Testis (tissue), 2 donors: ENCODE measurements at regions not wholly inside any gene's neighbourhood (a gene's known extent, or its start where the extent isn't known, plus 50 kb on each side); places are given as distances from the start of the nearest gene placed in this dataset.

Experiments used
- DNase-seq: peaks from one replicate; pipeline ENCODE4 v3.0.0-alpha.2; 2019
- H3K27ac ChIP-seq, 2 donors: fragments of 200-600 bp; sonication (generic); one replicate each; pipeline ENCODE4 v1.5.1; 2019
- H3K27me3 ChIP-seq: fragments of 200-600 bp; sonication (generic); one replicate; pipeline ENCODE4 v1.5.1; 2019
- H3K36me3 ChIP-seq: fragments of 200-600 bp; sonication (generic); one replicate; pipeline ENCODE4 v1.5.1; 2017; ENCODE audit warnings: low read depth; ENCODE audit errors: missing control alignments
- H3K4me1 ChIP-seq: fragments of 200-600 bp; sonication (generic); one replicate; pipeline ENCODE4 v1.5.1; 2019
- H3K4me3 ChIP-seq, 2 donors: fragments of 200-600 bp; sonication (generic); one replicate each; pipeline ENCODE4 v1.5.1; 2017 to 2019
- H3K9me3 ChIP-seq: fragments of 200-600 bp; sonication (generic); one replicate; pipeline ENCODE4 v1.5.1; 2017
- CTCF ChIP-seq, 3 experiments: fragments of 450-650 bp in 2 of 3; fragments of 200-600 bp in 1 of 3; sonication (generic) in 1 of 3; IDR thresholded peaks; one replicate each; pipeline ENCODE4 v1.5.1; 2016 to 2019; ENCODE audit warnings: antibody characterized with exemption in 3 of 3, mild to moderate bottlenecking in 2 of 3, moderate library complexity in 1 of 3
- POLR2A ChIP-seq: fragments of 450-650 bp; IDR thresholded peaks from one replicate; pipeline ENCODE4 v1.6.1; 2017; ENCODE audit warnings: antibody characterized with exemption, mild to moderate bottlenecking, moderate library complexity
- WGBS, 2 donors: methylation state at CpG; one replicate each; pipeline ENCODE4 v1.1.5; 2018; 5-methylcytosine and 5-hydroxymethylcytosine counted together
- intact Hi-C: fragments of 100-400 bp; cut with DNase I; formaldehyde crosslinking; loops from one replicate; pipeline ENCODE4 v1.15.1; 2023; ENCODE audit warnings: low total_unique reads

- no peak overlapping the region for H3K4me3 ChIP-seq
- 92 to 93% methylated on average over 1 of the region's 1 CpG for WGBS, 2 donors
- no peaks in the 10 kb centered on the region for H3K36me3 ChIP-seq
- TF ChIP-seq POLR2A (no peak), CTCF (IDR thresholded peaks at IDR 0.05) (no peak)
- no peaks in the 10 kb centered on the region for H3K27me3 ChIP-seq
- intact Hi-C loops: no loop called here
- no peak overlapping the region for H3K27ac ChIP-seq
- no peak for DNase-seq
- H3K9me3 ChIP-seq: no peaks in the 10 kb centered on the region
- H3K4me1 ChIP-seq: no peaks in the 10 kb centered on the region
Observed at GRCh38 chr5:10166392-10166791, 83.3 kb downstream of the ATPSCKMT start.

GRCh38 chr5:10162468-10162867 is 87.2 kb downstream of the ATPSCKMT start:
- no peak for DNase-seq
- intact Hi-C loops: no loop called here
- H3K4me1 ChIP-seq: no peaks in the 10 kb centered on the region
- no peaks in the 10 kb centered on the region for H3K9me3 ChIP-seq
- H3K27ac ChIP-seq: no peak overlapping the region
- H3K36me3 ChIP-seq: no peaks in the 10 kb centered on the region
- TF ChIP-seq CTCF (IDR thresholded peaks at IDR 0.05) (no peak), POLR2A (no peak)
- WGBS, 2 donors: 56 to 65% methylated on average over 5 of the region's 5 CpGs
- no peak overlapping the region for H3K4me3 ChIP-seq
- H3K27me3 ChIP-seq: no peaks in the 10 kb centered on the region

- no peak for DNase-seq
- Histone ChIP-seq H3K4me1 (no peaks in the 10 kb centered on the region), H3K36me3 (no peaks in the 10 kb centered on the region), H3K27me3 (no peaks in the 10 kb centered on the region), H3K27ac (no peak overlapping the region), H3K9me3 (no peaks in the 10 kb centered on the region), H3K4me3 (no peak overlapping the region)
- intact Hi-C loops: no loop called here
- no peak for TF ChIP-seq CTCF (IDR thresholded peaks at IDR 0.05)
- 67 to 78% methylated on average over 3 of the region's 3 CpGs for WGBS, 2 donors
Observed at GRCh38 chr5:10161778-10162177, 87.9 kb downstream of the ATPSCKMT start.

- DNase-seq: no peak
- no peaks in the 10 kb centered on the region for H3K27me3 ChIP-seq
- H3K4me3 ChIP-seq: no peak overlapping the region
- intact Hi-C loops: no loop called here
- no peak overlapping the region for H3K27ac ChIP-seq
- no peak for TF ChIP-seq POLR2A
- TF ChIP-seq CTCF (IDR thresholded peaks at IDR 0.05): no peak
- no peaks in the 10 kb centered on the region for H3K36me3 ChIP-seq
- H3K4me1 ChIP-seq: no peaks in the 10 kb centered on the region
- 83 to 87% methylated on average over 3 of the region's 3 CpGs for WGBS, 2 donors
- no peaks in the 10 kb centered on the region for H3K9me3 ChIP-seq
Observed at GRCh38 chr5:10160241-10160640, 89.4 kb downstream of the ATPSCKMT start.

- Histone ChIP-seq H3K27me3 (no peaks in the 10 kb centered on the region), H3K9me3 (no peaks in the 10 kb centered on the region), H3K4me1 (no peaks in the 10 kb centered on the region), H3K4me3 (no peak overlapping the region), H3K36me3 (no peaks in the 10 kb centered on the region), H3K27ac (no peak overlapping the region)
- TF ChIP-seq POLR2A: no peak
- peak in 1 of 3 experiments; percentile 27 for TF ChIP-seq CTCF (IDR thresholded peaks at IDR 0.05)
- DNase-seq: no peak
- intact Hi-C loops: no loop called here
Observed at GRCh38 chr5:10158886-10159285, 90.8 kb downstream of the ATPSCKMT start.
